GM18507 (cell line): ENCODE measurements at regions not wholly inside any gene's neighbourhood (a gene's known extent, or its start where the extent isn't known, plus 50 kb on each side); places are given as distances from the start of the nearest gene placed in this dataset.
A peak's percentile ranks its signal among the peaks of the same experiment; 100 is the strongest.

Experiments used
- DNase-seq: peaks from one replicate; pipeline ENCODE4 v3.0.0; 2011; ENCODE audit warnings: low read depth; ENCODE audit not compliant: insufficient read length; ENCODE audit errors: extremely low spot score
- FAIRE-seq: peaks from 2 replicates; lab custom pipeline; 2011; peaks lifted over from hg19 to GRCh38; lab: Jason Lieb, UNC

DNA sequence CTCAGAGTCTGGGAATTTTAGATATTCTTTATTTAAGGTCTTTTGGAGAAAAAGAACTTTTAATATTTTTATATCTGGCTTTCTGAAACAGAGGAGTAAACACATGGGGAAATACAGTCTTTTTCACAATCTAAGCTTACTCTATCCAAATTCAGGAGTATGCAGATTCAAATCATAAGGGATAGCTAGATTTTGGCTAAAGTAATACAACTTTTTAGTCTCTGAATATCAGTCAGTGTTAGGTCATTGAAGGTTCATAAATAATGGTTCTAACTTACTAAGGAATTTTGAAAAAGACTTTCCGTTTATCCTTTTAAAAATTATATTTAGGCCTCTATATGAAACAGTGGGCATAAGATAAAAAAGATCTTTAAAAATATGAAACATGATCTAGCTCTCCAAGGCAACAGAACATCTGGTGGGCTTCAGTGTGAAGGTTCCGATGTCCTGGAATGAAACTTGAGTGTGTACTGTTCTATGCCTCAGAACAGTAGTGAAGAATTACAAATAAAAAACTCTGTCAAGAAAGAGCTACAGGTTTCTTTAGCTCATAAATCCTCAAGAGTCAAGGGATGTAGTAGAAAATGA is 165.2 kb upstream of the PDGFD start:
- no peak for DNase-seq
- FAIRE-seq = no peak

DNA sequence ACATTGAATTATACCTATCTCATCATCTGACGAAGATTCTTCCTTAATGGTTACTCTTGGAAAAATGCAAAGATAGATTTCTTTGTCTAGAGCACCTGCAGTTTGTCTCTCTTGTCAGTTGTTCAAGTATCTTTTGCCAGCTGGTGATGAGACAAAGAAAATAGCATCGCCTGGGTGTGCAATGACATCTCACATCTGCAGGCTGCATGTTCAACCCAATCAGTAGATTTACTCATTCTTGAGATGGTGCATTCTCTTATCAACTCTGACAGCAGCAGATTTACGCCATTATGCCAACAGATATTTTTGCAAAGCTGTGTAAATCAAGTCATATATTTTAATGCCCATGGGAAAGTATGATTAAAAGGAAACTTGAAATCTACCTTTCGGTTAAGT is 164.6 kb upstream of the PDGFD start:
- FAIRE-seq (no peak), DNase-seq (no peak)

DNA sequence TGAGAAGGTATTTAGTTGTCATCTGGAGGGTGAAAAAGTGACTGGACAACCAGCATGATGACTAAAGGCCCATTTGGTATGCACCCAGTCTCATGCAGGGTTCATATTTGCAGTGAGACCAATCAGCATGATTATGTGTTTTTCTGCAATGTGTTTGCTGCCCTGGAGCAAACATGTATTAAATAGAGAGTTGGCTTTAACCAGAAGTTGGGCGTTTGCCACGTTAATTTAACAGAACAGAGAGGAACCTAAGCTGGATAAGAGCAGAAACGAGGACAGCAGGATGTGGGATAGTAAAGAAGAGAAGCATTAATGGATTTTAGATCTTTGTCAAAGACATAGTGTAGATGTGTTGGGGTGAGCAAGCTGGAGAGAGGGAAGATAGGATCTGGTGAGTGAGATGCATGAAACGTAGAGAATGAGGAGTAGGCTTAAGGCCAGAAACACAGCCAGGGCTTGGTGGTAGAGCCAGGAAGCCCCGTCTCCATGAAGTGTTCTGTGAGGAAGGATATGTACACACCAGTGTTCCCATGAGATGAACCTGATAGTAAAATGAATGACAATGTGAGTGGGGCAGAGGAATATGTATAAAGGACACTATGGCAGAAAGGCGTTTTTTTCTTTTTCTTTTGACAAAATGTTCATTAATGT is 164.0 kb upstream of the PDGFD start:
- DNase-seq (no peak), FAIRE-seq (no peak)

DNA sequence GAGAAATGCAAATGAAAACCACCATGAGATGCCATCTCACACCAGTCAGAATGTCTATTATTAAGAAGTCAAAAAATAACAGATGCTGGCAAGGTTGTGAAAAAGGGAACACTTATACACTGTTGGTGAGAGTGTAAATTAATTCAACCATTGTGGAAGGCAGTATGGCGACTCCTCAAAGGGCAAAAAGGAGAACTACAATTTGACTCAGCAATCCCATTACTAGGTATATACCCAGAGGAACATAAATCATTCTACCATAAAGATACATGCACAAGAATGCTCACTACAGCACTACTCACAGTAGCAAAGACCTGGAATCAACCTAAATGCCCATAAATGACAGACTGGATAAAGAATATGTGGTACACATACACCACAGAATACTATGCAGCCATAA is 161.1 kb upstream of the PDGFD start:
- no peak for FAIRE-seq
- DNase-seq = no peak

DNA sequence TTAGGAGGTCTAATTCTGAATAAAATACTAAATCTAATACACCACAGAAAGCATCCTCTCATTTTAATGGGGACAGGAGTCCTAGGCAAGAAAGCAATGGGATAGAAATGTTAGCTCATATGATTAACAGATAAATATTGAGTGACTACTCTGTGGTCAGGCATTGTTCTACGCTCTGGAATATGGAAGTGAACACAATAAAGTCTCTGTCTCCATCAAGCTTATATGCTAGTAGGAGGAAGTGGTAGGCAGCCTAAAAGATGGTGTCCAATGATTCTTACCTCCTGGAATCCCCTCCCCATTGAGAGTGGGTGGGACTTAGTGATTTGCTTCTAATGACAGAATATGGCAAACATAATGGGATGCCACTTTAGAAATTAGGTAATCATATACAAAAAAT is 160.3 kb upstream of the PDGFD start:
- DNase-seq = no peak
- no peak for FAIRE-seq

DNA sequence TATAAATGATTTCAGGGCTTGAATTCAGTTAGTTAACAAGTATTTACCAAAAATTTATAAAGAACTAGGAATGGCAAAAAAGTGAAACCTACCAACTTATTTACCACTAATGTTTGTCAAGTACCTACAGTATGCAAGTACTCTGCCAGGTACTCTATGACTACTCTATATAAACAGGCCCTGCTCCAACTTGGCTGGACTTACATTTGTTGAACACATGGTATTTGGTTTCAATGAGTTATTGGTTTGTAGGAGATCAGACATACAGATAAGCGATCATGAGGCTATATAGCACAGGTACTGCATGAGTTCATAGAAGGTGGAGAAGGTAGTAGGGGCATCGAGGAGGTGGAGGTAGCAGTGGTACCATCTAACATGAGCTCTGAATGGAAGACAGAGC is 159.9 kb upstream of the PDGFD start:
- no peak for FAIRE-seq
- no peak for DNase-seq

DNA sequence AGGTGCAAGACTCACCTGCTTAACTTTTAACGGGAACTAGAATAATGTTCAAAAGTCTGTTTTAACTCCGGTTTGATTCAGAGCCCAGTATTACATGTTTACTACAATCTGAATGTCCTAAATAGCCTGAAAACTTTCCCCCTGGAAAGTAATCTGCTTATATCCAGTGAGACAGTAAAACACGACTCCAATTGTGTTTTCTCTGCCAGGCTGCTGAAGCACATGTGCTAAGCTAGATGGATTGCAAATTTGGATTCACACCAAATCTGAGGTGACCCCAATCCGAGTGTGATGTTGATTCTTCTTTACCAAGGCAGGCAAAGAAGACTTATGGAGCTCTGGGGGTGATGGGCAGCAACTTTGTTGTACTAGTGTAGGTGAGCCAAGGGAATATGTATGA is 158.7 kb upstream of the PDGFD start:
- FAIRE-seq (no peak), DNase-seq (no peak)

DNA sequence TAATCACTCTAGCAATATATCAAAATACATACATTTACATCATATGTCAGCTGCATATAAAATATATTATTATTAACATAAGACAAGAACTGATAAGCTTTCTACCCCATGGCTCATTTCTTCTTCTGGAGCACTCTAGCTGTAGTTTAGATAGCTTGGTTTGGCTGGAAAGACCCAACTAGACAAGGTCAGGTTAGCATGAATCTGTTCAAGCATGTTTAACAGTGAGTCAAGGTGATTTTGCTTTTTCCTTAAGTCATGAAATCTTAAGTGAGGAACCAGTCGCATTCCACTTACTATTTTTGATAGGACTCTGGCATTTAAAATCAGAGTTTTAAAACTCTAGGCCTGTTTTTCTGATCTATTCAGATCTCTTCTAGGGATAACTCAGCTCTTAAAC is 157.0 kb upstream of the PDGFD start:
- DNase-seq = no peak
- FAIRE-seq = no peak

DNA sequence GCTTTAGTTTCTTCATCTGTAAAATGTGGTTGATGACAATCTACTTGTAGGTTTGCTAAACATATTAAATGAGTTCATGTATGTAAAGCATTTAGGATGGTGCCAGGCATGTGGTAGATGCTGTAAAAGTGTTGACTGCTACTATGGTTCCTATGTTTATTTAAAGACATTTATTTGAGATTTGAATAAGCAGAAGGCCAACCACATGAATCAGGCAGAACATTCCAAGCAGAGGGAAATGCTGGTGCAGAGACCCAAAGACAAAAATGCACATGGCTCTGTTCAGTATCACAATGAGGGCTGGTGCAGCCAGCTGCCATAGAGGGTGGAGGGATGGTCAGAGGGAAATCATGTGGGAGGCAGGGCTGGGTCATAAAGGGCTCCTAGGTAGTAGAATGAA is 156.2 kb upstream of the PDGFD start:
- DNase-seq = no peak

DNA sequence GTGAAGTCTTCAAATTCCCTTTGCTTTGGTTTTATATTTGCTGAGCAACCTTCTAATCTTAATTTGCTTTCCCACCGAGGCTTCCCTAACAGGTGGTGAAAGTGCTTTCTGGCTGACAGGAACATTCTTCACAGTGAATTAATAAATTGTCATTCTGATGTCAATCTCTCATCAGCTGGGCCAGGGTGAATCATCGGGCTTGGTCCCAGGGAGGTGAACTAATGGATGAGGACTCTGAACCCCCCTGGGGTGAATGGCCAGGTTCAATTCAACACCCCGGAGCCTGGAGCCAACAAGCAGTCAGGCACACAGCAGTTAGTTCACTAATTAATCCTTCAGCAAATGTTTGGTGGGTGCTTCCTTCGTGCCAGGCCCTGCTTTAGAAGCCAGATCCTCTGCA is 155.4 kb upstream of the PDGFD start:
- DNase-seq (no peak), FAIRE-seq (no peak)

More for the DNA sequence above, 156.2 kb upstream of the PDGFD start:
- no peak for FAIRE-seq

DNA sequence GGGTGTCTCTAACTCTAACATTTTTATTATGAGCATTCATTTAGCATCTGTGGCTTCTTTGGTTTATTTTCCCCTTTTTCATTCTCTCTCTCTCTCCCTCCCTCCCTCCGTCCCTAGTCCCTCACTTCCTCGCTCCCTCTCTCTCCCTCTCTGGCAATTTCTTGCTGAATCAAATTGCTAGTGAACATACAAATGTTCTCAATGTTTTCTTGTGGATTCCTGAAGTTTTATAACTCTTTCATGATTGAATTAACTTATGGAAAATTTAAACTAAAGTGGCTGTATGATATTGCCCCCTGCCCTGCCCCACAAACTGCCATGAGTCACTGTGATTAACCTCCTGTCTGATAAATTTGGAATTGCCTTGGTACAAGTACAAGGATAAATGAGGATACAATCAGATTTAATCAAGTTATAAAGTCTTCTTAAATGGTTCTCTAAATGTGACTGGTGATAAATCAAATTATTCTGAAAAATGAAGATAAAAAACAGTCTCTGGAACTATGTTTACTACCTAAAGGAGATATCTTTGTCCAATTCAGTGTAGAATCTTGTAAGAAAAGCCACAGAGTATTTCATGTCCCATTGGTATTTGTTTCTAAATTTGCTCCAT is 143.0 kb upstream of the PDGFD start:
- no peak for DNase-seq
- FAIRE-seq = no peak

DNA sequence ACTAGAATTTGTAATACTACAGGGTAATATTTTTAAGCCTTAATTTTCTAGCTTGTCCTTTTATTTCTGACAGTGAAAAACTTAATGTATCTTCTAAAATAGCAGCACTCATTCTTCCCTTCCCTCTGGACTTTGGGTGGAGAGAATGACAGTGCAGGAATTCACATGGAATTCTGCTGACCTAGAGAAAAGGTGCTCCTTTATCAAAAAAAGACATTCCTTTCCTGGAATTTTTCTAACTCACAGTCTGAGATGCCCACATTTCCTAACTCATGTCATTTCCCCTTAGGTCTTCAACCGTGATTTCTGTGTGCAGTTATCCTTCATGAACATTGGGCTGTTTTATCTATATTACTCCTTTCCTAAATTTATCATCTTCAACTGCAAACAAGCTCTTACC is 137.8 kb upstream of the PDGFD start:
- no peak for FAIRE-seq
- no peak for DNase-seq

DNA sequence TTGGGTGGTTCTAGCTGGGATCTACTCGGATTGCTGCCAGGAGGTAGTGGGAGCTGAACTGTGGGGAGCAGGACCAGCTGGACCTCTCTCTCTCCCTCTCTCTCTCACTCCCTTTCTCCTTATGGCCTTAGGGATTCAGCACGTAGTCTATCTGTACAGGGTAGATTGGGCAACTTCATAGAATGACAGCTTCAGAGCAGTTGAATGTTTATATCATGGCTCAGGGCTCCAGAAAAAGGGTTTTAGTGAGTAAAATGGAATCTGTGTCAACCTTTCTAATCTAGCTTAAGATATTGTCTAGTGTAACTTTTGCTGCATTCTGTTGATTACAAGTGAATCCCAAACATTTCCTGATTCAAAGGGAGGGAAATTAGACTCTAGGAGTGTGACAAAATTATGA is 127.7 kb upstream of the PDGFD start:
- no peak for FAIRE-seq
- no peak for DNase-seq

DNA sequence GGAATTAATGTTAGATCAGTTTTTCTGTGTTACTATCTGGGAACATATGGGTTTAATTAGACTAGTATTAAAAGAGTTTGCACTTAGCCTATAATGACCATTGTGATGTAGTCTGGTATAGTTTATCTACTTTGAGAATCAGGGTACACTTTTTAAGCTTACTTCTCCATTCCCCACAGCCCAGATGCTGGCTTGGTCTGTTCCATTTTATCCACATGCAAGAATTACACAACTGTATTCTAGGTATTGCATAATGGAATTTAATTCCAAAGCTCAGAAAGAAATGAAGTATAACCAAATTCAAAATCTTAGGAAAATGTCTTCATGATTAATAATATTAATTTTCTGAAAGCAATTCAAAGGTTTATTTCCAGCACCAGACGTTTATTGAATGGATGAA is 122.2 kb upstream of the PDGFD start:
- FAIRE-seq = no peak
- no peak for DNase-seq

DNA sequence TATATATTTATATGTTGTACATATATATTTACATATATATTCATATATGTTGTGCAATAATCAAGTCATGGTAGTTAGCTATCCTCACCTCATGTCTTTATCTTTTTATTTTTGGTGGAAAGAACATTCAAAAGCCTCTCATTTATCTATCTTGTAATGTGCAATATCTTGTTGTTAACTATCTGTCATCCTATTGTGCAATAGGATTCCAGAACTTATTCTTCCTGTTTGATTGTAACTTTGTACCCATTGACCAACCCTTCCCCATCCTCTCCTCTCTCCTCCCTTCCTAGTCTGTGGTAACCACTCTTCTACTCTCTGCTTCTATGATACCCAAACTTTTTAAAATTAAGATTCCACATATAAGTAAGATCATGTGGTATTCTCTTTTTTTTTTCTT is 115.6 kb upstream of the PDGFD start:
- FAIRE-seq (no peak), DNase-seq (no peak)

DNA sequence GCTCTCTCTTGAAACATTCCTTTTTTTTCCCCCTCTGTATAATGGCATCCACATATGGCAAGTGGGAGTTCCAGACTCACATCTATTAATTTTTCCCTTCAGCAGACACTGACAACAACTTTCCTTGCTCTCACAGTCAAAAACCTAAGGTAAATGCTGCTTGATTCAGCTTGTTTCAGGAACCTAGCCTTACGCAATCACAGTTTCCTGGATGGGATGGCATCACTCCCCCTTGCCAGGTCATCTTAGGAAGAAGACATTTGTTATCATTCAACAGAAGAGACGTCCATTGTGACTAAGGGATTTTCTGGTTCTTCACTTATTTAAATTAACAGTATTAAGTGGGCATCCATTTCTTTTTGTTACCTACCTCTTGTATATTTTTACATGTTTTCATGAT is 112.0 kb upstream of the PDGFD start:
- DNase-seq (no peak), FAIRE-seq (no peak)

DNA sequence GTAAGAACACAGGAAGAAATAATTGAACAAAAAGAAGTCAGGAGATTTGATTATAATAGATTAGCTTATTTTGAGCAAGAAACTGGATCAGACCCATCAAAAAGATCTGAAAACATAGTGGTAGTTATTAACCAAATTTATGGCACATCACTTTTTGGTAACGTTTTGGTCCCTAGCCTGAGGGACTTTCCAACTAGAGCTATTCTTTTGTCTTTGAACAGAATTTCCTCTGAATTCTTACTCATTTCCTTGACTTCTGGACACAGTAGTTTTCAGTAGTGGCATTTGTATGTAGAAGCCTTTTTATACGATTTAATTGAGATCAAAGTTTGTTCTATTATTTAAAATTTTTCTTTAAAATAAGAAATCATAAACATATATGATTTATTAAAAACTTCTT is 96.5 kb upstream of the PDGFD start:
- FAIRE-seq = no peak
- DNase-seq = no peak

DNA sequence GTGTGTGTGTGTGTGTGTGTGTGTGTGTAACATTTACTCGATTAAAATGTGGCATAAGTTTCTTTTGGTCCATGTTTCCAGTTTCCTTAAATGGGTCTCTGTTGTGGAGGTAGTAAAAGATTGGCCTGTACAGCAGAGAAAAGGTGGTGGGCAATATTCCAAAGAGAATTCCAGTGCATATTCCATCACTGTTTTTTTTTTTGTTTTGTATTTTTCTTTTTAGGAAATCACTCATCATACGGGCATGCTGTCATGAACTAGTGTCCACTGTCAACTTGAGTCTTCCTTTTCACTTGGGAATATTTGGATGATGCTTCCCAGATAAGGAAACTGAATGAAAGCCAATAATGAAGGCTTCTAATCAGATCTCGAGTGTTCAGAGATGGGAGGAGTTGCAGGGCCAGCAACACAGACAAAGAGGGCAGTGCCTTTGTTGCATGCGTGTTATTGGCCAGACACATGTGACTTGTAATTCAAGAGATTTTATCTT is 95.2 kb upstream of the PDGFD start:
- FAIRE-seq (no peak), DNase-seq (no peak)

DNA sequence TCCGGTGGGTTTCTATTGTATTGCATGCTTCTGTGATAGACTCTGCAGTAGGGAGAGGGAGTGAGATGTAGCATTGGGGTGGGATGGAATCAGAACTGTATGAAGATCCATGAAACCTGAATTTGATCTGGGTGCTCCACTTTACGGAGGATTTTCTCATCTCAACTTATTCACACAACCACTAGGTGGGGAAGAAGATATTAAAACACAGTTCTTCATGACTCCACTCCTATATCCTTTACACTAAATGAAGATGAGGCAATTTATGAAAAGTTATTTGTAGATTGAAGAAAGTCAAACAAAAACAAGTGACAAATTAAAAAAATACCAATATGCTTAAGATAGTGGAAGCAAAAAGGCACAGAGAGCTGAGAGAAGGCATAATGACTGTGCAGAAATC is 92.6 kb upstream of the PDGFD start:
- DNase-seq (no peak), FAIRE-seq (no peak)

DNA sequence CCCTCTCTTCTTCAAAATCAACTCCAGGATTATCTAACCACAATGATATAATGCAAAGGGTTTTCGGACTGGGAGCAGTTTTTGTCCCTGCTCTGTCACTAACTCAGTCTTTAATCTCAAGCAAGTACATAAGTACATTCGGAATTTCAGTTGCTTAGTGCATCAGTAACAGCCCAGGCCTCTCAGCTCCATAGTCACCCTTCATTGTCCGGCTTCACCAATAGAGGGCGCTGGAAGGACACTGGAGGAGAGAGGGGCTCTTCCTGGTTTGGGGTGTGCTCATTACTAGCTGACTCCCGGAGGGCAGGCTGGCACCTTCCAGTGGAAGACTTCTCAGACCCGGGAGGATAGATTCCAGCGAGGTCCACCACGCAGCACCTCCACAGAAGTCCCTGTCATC is 90.4 kb upstream of the PDGFD start:
- DNase-seq = peak; percentile 8
- FAIRE-seq = no peak

DNA sequence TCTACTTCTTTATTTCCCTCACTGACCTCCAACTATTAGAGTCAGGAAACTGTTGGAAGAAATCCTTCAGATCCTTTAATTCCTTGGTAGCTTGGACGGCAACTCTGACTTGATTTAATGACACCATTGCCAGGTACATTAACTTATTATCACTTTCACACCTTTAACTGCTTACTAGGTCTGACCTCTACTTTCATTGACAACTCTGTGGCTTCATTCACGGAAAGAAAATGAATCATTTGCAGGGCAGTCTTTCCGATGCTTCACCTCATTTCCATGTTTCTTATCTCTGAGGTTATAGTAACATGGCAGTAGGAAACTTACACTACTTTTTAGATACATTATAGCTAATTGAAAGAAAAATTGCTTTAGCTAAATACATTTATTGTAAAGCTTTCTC is 82.6 kb upstream of the PDGFD start:
- FAIRE-seq (no peak), DNase-seq (no peak)
